Ishikawa (cell line): ENCODE measurements at regions not wholly inside any gene's neighbourhood (a gene's known extent, or its start where the extent isn't known, plus 50 kb on each side); places are given as distances from the start of the nearest gene placed in this dataset.

Experiments
- CEBPB ChIP-seq: IDR thresholded peaks from 2 replicates; pipeline ENCODE4 v1.6.1; 2012
- CREB1 ChIP-seq: IDR thresholded peaks from 2 replicates; pipeline ENCODE4 v1.6.1; 2012; ENCODE audit warnings: low read depth
- EGR1 ChIP-seq: IDR thresholded peaks from 2 replicates; pipeline ENCODE4 v1.6.1; 2012
- EP300 ChIP-seq: IDR thresholded peaks from 2 replicates; pipeline ENCODE4 v1.6.1; 2012; ENCODE audit warnings: borderline replicate concordance
- FOXM1 ChIP-seq: IDR thresholded peaks from 2 replicates; pipeline ENCODE4 v1.6.1; 2012; ENCODE audit warnings: low read depth, borderline replicate concordance
- MAX ChIP-seq: IDR thresholded peaks from 2 replicates; pipeline ENCODE4 v1.6.1; 2012
- NFIC ChIP-seq: IDR thresholded peaks from 2 replicates; pipeline ENCODE4 v1.6.1; 2012
- RAD21 ChIP-seq: IDR thresholded peaks from 2 replicates; pipeline ENCODE4 v1.6.1; 2012; ENCODE audit warnings: low read depth
- REST ChIP-seq: IDR thresholded peaks from 2 replicates; pipeline ENCODE4 v1.6.1; 2012; ENCODE audit warnings: low read depth, mild to moderate bottlenecking
- TAF1 ChIP-seq: IDR thresholded peaks from 2 replicates; pipeline ENCODE4 v1.6.1; 2012; ENCODE audit warnings: low read depth, mild to moderate bottlenecking
- TCF12 ChIP-seq: IDR thresholded peaks from 2 replicates; pipeline ENCODE4 v1.6.1; 2012; ENCODE audit warnings: low read depth
- TEAD4 ChIP-seq: IDR thresholded peaks from 2 replicates; pipeline ENCODE4 v1.6.1; 2012
- YY1 ChIP-seq: IDR thresholded peaks from 2 replicates; pipeline ENCODE4 v1.6.1; 2012; ENCODE audit warnings: low read depth
- ZBTB7A ChIP-seq: IDR thresholded peaks from 2 replicates; pipeline ENCODE4 v1.6.1; 2012; ENCODE audit warnings: low read depth
- TF ChIP-seq, protein P1 (sequence below): IDR thresholded peaks from 2 replicates; pipeline ENCODE4 v1.6.1; 2012

DNA sequence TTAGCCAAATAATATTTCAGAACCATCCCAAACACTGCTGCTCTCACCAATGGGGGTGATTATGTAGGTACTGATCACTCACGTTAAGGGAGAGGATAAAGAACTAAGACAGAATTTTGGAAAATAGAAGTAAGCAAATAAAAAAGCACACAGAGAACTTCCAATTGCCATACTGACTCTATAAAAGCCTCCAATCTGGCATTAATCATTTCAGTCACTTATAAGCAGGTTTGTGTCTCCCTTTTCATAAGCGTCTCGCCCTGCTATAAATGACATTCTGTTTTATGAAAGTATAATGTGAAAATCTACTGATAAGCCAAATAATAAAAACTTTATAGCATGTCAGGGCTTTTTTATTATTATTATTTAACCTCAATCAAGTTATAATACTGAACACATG lies 435.2 kb downstream of the ETNK1 start:
- TF ChIP-seq MAX (no peak), CREB1 (no peak), EGR1 (no peak), NFIC (no peak), EP300 (no peak), ZBTB7A (no peak), FOXM1 (no peak), TAF1 (no peak)

DNA sequence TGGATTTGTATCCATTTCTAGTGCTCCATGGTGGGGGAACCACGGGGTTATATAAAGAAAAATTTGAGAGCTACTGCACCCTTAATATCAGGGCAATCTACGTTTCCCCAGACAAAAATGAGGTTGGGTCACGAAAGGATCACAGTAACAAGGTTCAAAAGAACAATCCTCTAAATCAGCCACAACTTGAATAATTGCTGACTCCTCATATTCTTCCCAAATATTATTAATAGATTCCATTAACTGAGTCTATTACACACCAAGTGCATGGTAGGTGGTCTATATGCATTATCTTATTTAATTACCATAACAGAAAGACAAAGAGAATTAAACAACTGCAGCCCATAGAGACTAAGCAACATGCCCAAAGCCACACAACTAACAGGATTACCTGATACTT lies 438.2 kb downstream of the ETNK1 start:
- TF ChIP-seq TEAD4 (no peak), REST (no peak), TCF12 (no peak), RAD21 (no peak), FOXM1 (no peak), EGR1 (no peak), EP300 (no peak), CEBPB (no peak), CREB1 (no peak), YY1 (no peak), MAX (no peak), NFIC (no peak), TAF1 (no peak), ZBTB7A (no peak)
- TF ChIP-seq, protein P1, sequence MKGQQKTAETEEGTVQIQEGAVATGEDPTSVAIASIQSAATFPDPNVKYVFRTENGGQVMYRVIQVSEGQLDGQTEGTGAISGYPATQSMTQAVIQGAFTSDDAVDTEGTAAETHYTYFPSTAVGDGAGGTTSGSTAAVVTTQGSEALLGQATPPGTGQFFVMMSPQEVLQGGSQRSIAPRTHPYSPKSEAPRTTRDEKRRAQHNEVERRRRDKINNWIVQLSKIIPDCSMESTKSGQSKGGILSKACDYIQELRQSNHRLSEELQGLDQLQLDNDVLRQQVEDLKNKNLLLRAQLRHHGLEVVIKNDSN, result no peak

DNA sequence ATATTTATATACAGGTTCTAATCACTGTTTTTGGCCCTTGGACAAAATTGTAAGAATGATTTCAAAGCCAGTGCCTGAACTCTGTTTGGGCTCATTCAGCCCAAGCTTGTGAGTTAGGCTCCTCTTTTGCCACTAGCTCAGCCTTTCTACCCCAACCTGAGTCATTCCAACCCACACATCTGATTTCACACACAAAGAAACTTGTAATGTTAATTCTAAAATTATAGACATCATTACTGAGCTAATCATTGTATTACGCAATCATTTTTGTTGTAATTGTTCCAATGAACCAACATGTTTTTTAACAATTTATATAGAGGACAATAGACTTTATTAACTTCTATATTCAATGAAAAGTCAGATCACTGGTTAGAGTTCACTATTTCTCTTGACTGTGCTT lies 441.1 kb downstream of the ETNK1 start:
- TF ChIP-seq CEBPB, result peak; percentile 78; the same call in 1 of the 2 replicates
- TF ChIP-seq MAX, result no peak

DNA sequence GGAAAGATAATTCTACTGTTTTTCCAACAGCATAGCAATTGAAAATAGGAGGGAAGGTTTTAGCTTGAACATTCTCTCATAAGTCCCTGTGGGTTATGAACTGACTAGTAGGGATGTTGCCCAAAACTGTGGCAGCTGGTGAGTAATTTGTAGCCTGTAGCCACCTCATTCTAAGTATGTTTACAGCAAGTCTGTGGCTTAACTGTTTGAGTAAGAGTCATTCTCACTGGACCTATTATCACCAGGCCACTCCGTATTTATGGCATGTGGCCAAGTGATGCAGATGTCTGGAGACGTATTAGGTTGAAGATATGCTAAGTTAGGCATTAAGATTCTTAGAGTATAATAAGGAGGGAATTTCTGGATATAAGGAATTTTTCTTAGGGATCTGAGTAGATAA lies 458.3 kb downstream of the ETNK1 start:
- no peak for TF ChIP-seq MAX
- no peak for TF ChIP-seq CEBPB
- no peak for TF ChIP-seq TEAD4

- TF ChIP-seq CEBPB (no peak), NFIC (no peak), YY1 (no peak), ZBTB7A (no peak), TEAD4 (no peak), RAD21 (no peak), REST (no peak), EGR1 (no peak), MAX (no peak), CREB1 (no peak)
- TF ChIP-seq, protein P1, result no peak
These were observed 459.4 kb downstream of the ETNK1 start for GRCh38 chr12:23084236-23084995.

GRCh38 chr12:23088594-23088993 lies 463.6 kb downstream of the ETNK1 start:
- TF ChIP-seq TCF12 (no peak), CEBPB (no peak), EGR1 (no peak), CREB1 (no peak), TEAD4 (no peak), YY1 (no peak), NFIC (no peak), REST (no peak), ZBTB7A (no peak), RAD21 (no peak), FOXM1 (no peak), EP300 (no peak), TAF1 (no peak), MAX (no peak)
- TF ChIP-seq, protein P1, result no peak
